ENCODE measurements at regions not wholly inside any gene's neighbourhood (a gene's known extent, or its start where the extent isn't known, plus 50 kb on each side); places are given as distances from the start of the nearest gene placed in this dataset.

GRCh38 chr2:9681427-9681817 is 50.6 kb upstream of the YWHAQ start:
- peak overlapping the region; percentile 38 for H3K27ac Mint-ChIP-seq
- H3K4me3 Mint-ChIP-seq: no peak overlapping the region
- H3K4me1 Mint-ChIP-seq (ENCODE audit: low read depth): peaks cover 12% of the 10 kb centered on the region
- no peaks in the 10 kb centered on the region for H3K27me3 Mint-ChIP-seq (ENCODE audit: low read depth)
- H3K36me3 Mint-ChIP-seq (ENCODE audit: insufficient read depth in 2 of 2): no peaks in the 10 kb centered on the region
- H3K9me3 Mint-ChIP-seq: peaks cover 0 to 1% of the 10 kb centered on the region in 2 donors
- ATAC-seq (replicated peaks in 1 of 2) (peak in 1 of 2 donors; percentile 75), DNase-seq (peak in 1 of 2 donors; percentile 34)

- no peak overlapping the region for H3K4me3 Mint-ChIP-seq
- H3K4me1 Mint-ChIP-seq (ENCODE audit: low read depth): peaks cover 11% of the 10 kb centered on the region
- no peak overlapping the region for H3K27ac Mint-ChIP-seq
- no peaks in the 10 kb centered on the region for H3K36me3 Mint-ChIP-seq (ENCODE audit: insufficient read depth in 2 of 2)
- no peaks in the 10 kb centered on the region for H3K27me3 Mint-ChIP-seq (ENCODE audit: low read depth)
- H3K9me3 Mint-ChIP-seq: no peaks in the 10 kb centered on the region
- no peak for ATAC-seq (replicated peaks in 1 of 2)
- no peak for DNase-seq
Measured at GRCh38 chr2:9685637-9686036, 54.8 kb upstream of the YWHAQ start.

DNA sequence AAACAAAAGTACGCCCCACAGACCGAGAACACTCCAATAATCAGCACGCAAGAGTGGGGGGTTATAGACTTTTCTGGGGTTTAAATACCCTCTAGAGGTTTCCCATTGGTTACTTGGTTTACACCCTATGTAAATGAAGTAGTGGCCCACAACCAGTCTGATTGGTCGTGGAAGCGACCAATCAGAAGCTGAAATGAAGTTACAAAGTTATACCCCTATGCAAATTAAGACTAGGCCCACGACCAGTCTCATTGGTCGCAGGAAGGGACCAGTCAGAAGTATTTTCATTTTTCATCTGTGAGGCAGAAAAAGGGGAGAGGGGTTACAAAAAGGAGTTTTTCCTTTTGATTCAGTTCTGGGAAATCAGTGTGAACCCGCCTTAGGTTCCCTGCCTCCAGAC is 55.3 kb upstream of the YWHAQ start:
- DNase-seq (no peak), ATAC-seq (replicated peaks in 1 of 2) (no peak)
- no peak overlapping the region for H3K27ac Mint-ChIP-seq
- no peak overlapping the region for H3K4me3 Mint-ChIP-seq
- H3K27me3 Mint-ChIP-seq (ENCODE audit: low read depth): no peaks in the 10 kb centered on the region
- peaks cover 7% of the 10 kb centered on the region for H3K4me1 Mint-ChIP-seq (ENCODE audit: low read depth)
- H3K9me3 Mint-ChIP-seq: no peaks in the 10 kb centered on the region
- H3K36me3 Mint-ChIP-seq (ENCODE audit: insufficient read depth in 2 of 2): no peaks in the 10 kb centered on the region

- no peaks in the 10 kb centered on the region for H3K36me3 Mint-ChIP-seq (ENCODE audit: insufficient read depth in 2 of 2)
- H3K4me1 Mint-ChIP-seq (ENCODE audit: low read depth): peaks cover 17% of the 10 kb centered on the region
- no peaks in the 10 kb centered on the region for H3K27me3 Mint-ChIP-seq (ENCODE audit: low read depth)
- H3K9me3 Mint-ChIP-seq: no peaks in the 10 kb centered on the region
- H3K4me3 Mint-ChIP-seq: no peak overlapping the region
- no peak overlapping the region for H3K27ac Mint-ChIP-seq
- no peak for ATAC-seq (replicated peaks in 1 of 2)
- no peak for DNase-seq
Measured at GRCh38 chr2:9690252-9690651, 59.5 kb upstream of the YWHAQ start.

DNA sequence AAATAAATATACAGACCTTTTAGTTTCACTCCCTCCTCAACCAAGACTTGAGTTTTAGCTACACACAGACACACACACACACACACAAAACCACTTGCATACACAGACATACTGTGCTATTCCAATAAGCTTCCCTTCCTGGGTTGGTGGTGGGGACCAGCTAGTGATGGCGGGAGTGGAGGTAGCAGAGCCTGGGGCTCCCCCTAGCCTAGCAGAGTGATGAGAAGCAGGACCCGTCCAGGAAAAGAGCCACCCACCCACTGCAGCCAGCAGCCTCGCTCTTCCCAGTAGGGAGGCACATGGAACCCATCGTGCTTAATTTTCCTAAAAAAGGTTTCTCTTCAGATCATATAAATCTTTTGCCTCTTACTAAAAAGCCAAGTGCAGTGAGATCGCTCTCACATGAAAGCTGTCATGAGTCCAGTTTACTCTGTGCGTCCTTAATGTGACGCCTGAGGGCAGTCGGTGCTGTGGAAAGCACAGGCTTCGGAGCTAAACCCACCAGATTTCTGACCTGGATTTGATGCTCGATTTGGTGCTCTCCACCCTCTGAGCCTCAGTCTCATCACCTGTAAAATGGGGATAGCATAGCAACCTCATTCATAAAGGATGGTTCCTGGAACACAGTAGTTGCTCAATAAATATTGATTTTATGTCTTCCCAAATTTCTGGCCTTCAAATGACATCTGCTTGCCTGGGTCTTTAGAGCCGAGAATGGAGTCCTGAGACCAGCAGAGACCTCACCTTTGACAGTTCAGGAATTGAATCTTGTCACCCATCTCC is 60.1 kb upstream of the YWHAQ start:
- ATAC-seq (replicated peaks in 1 of 2) (no peak), DNase-seq (no peak)
- Mint-ChIP-seq H3K36me3 (ENCODE audit: insufficient read depth in 2 of 2) (no peaks in the 10 kb centered on the region), H3K27me3 (ENCODE audit: low read depth) (no peaks in the 10 kb centered on the region), H3K4me3 (no peak overlapping the region), H3K9me3 (no peaks in the 10 kb centered on the region), H3K27ac (no peak overlapping the region), H3K4me1 (ENCODE audit: low read depth) (peaks cover 17% of the 10 kb centered on the region)

GRCh38 chr2:9692456-9693195 is 61.8 kb upstream of the YWHAQ start:
- Mint-ChIP-seq H3K27me3 (ENCODE audit: low read depth) (peaks cover 10% of the 10 kb centered on the region), H3K4me3 (peak overlapping the region; percentile 20 to 56), H3K27ac (no peak overlapping the region)

DNA sequence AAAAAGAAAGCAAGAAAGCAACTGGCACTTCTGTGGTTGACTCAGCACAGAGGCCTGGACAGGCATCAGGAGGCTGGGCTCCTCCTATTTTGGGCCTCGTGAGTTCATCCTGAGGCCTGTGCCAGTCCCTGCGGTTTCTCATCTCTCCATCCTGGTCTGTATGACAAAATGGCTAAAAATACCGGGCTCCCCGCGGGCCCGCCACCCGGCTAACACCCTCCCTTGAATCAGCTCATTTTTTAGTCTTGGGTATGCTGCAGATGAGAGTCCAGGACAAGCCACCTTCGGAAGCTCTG is 62.3 kb upstream of the YWHAQ start:
- no peaks in the 10 kb centered on the region for H3K9me3 Mint-ChIP-seq
- peaks cover 26% of the 10 kb centered on the region for H3K4me1 Mint-ChIP-seq (ENCODE audit: low read depth)
- ATAC-seq (replicated peaks in 1 of 2): peak; percentile 68 to 87
- H3K36me3 Mint-ChIP-seq (ENCODE audit: insufficient read depth in 2 of 2): no peaks in the 10 kb centered on the region
- H3K27me3 Mint-ChIP-seq (ENCODE audit: low read depth): peaks cover 16% of the 10 kb centered on the region
- no peak overlapping the region for H3K27ac Mint-ChIP-seq
- H3K4me3 Mint-ChIP-seq: peak overlapping the region; percentile 45 to 56
- peak; percentile 24 to 37 for DNase-seq

More at GRCh38 chr2:9692456-9693195, 61.8 kb upstream of the YWHAQ start:
- H3K36me3 Mint-ChIP-seq (ENCODE audit: insufficient read depth in 2 of 2): no peaks in the 10 kb centered on the region
- DNase-seq: no peak
- peaks cover 21% of the 10 kb centered on the region for H3K4me1 Mint-ChIP-seq (ENCODE audit: low read depth)
- H3K9me3 Mint-ChIP-seq: no peaks in the 10 kb centered on the region
- peak; percentile 43 to 75 for ATAC-seq (replicated peaks in 1 of 2)

GRCh38 chr2:9693646-9694045 is 62.8 kb upstream of the YWHAQ start:
- ATAC-seq (replicated peaks in 1 of 2) (no peak), DNase-seq (no peak)
- Mint-ChIP-seq H3K4me3 (no peak overlapping the region), H3K27ac (no peak overlapping the region), H3K9me3 (no peaks in the 10 kb centered on the region), H3K27me3 (ENCODE audit: low read depth) (peaks cover 16% of the 10 kb centered on the region), H3K36me3 (ENCODE audit: insufficient read depth in 2 of 2) (no peaks in the 10 kb centered on the region), H3K4me1 (ENCODE audit: low read depth) (peaks cover 30% of the 10 kb centered on the region)

DNA sequence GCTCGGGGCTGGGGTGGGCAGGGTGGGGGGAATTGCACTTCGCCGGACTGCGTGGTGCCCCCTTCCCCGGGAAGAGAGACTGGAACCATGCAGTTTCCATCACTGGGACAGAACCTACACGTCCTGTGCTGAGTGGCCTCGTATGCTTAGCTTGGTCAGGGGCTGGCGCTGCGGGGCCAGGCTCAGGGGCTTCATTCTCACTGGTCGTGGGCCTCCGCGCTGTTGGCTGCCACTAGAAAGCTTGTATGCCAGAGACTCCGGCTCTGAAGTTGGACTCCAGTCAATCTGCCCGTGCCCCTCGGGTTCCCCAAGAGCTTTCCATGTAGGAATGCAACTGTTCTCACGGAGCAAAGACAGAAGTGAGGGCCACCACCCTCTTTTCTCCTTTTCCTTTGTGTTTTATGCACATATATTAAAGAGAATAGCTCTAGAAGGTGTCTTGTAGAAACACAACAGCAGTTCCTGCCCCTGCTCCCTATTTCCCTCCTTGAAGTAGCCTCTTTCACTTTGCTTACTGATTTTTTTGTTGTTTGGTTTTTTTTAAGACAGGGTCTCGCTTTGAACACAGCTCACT is 64.0 kb upstream of the YWHAQ start:
- ATAC-seq (replicated peaks in 1 of 2) (no peak), DNase-seq (no peak)
- Mint-ChIP-seq H3K36me3 (ENCODE audit: insufficient read depth in 2 of 2) (no peaks in the 10 kb centered on the region), H3K27me3 (ENCODE audit: low read depth) (peaks cover 16% of the 10 kb centered on the region), H3K9me3 (no peaks in the 10 kb centered on the region), H3K4me1 (ENCODE audit: low read depth) (peaks cover 38% of the 10 kb centered on the region), H3K27ac (no peak overlapping the region), H3K4me3 (no peak overlapping the region)

DNA sequence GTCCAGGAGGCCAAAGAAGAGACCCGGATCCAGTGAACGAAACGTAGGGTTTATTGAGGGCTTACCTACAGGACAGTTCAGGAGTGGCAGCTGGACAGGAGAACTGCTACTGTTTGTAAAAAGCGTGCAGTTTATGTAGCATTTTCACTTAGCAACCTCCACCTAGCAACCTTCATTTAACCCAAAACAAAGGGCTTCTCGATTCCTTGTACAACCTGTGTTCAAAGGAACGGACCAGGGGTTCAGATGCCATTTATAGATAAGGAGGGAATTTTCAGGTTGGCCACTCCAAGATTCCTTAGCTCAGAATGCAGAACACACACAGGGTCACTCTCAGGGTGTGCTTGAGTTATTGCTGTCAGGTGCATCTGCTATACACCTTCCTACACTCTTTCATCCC is 65.1 kb upstream of the YWHAQ start:
- peaks cover 20% of the 10 kb centered on the region for H3K27me3 Mint-ChIP-seq (ENCODE audit: low read depth)
- no peak overlapping the region for H3K4me3 Mint-ChIP-seq
- peaks cover 44% of the 10 kb centered on the region for H3K4me1 Mint-ChIP-seq (ENCODE audit: low read depth)

DNA sequence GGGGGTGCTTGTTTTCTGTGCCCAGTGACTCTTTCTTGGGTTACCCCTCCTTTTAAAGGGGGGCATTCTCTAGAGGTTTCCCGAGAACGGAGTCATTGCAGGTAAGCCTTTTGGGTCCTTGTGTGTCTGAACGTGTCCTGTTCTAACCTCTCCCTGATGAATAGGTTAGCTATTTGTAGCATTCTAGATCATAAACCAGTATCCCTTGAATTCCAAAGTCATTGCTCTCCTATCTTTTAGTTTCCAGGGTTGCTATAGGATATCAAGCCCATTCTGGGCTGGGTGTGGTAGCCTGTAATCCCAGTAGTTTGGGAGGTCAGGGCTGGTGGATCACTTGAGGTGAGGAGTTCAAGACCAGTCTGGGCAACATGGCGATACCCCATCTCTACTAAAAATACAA is 65.9 kb upstream of the YWHAQ start:
- ATAC-seq (replicated peaks in 1 of 2) (no peak), DNase-seq (no peak)
- peaks cover 0 to 1% of the 10 kb centered on the region in 2 donors for H3K9me3 Mint-ChIP-seq
- H3K36me3 Mint-ChIP-seq (ENCODE audit: insufficient read depth in 2 of 2): no peaks in the 10 kb centered on the region
- H3K27me3 Mint-ChIP-seq (ENCODE audit: low read depth): peaks cover 26% of the 10 kb centered on the region
- H3K4me1 Mint-ChIP-seq (ENCODE audit: low read depth): peaks cover 44% of the 10 kb centered on the region
- no peak overlapping the region for H3K27ac Mint-ChIP-seq
- H3K4me3 Mint-ChIP-seq: no peak overlapping the region

More for the DNA sequence above, 65.1 kb upstream of the YWHAQ start:
- ATAC-seq (replicated peaks in 1 of 2) (no peak), DNase-seq (no peak)
- H3K36me3 Mint-ChIP-seq (ENCODE audit: insufficient read depth in 2 of 2): no peaks in the 10 kb centered on the region
- no peak overlapping the region for H3K27ac Mint-ChIP-seq
- peaks cover 0 to 1% of the 10 kb centered on the region in 2 donors for H3K9me3 Mint-ChIP-seq

GRCh38 chr2:9697909-9698308 is 67.1 kb upstream of the YWHAQ start:
- Mint-ChIP-seq H3K4me3 (peak overlapping the region; percentile 31 to 50), H3K36me3 (ENCODE audit: insufficient read depth in 2 of 2) (no peaks in the 10 kb centered on the region), H3K27ac (peak overlapping the region; percentile 10), H3K9me3 (peaks cover 0 to 1% of the 10 kb centered on the region in 2 donors), H3K4me1 (ENCODE audit: low read depth) (peaks cover 45% of the 10 kb centered on the region), H3K27me3 (ENCODE audit: low read depth) (peaks cover 26% of the 10 kb centered on the region)
- ATAC-seq (replicated peaks in 1 of 2) (peak; percentile 62 to 68), DNase-seq (peak in 1 of 2 donors; percentile 43)

All from activated T-cell treated with anti-CD3 and anti-CD28 coated beads, Interleukin-2, amount 50 U/mL, for 72 hours (primary cell).